HG02588 (cell line): ENCODE measurements at regions not wholly inside any gene's neighbourhood (a gene's known extent, or its start where the extent isn't known, plus 50 kb on each side); places are given as distances from the start of the nearest gene placed in this dataset.
"Not testable (repeated sequence)": the region's sequence is repeated elsewhere in the genome, so short reads cannot be mapped to it uniquely, and the experiment has no call there.

ENCODE experiments used
- ATAC-seq: cut with Tn5 transposase; IDR thresholded peaks from one replicate; pipeline ENCODE4 v1.9.1; 2021; ENCODE audit warnings: mild to moderate bottlenecking, moderate library complexity; ENCODE audit not compliant: unreplicated experiment

DNA sequence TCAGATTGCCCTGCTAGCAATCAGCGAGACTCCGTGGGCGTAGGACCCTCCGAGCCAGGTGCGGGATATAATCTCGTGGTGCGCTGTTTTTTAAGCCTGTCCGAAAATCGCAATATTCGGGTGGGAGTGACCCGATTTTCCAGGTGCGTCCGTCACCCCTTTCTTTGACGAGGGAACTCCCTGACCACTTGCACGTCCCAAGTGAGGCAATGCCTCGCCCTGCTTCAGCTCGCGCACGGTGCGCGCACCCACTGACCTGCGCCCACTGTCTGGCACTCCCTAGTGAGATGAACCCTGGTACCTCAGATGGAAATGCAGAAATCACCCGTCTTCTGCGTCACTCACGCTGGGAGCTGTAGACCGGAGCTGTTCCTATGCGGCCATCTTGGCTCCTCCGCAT lies 971.0 kb downstream of the NXPH1 start:
- ATAC-seq = not testable (repeated sequence)

DNA sequence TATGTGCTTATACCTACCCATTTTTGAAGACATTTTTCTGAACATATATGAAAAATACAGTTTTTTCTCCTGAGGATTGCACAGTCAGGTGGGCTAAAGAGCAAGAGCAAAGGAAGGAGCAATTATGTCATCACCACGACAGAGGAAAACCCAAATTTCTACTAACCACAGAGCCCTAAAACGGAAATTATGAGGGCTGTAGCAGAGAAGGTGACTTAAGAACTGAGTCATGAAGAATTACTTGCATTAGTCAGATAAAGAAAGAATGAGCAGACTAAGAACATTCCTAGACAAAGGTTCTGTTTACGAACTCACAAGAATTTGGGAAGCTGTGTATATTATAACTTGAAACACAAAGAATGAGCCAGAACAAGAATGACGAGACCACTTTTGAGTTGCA lies 974.4 kb downstream of the NXPH1 start:
- ATAC-seq = no peak

DNA sequence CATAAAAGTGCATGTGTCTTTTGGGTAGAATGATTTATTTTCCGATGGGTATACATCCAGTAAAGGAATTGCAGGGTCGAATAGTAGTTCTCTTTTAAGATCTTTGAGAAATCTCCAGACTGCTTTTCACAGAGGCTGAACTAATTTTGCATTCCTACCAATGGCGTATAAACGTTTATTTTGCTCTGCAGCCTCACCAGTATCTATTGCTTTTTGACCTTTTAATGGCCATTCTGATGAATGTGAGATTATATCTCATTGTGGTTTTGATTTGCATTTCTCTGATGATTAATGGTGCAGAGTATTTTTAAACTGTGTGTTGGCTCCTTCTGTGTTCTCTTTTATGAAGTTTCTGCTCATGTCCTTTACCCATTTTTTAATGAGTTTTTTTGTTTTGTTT lies 1020.1 kb downstream of the NXPH1 start:
- no peak for ATAC-seq

DNA sequence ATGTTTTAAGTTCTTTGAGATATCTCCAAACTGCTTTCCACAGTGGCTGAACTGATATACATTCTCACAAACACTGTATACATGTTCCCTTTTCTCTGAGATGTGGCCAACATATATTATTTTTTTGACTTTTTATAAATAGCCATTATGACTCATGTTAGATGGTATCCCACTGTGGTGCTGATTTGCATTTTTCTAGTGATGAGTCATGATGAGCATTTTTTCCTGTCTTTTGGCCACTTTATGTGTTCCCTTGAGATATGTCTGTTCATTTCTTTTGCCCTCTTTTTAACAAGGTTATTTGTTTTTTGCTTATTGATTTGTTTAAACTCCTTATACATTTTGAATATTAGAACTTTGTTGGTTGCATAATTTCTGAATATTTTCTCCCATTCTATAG lies 1055.1 kb downstream of the NXPH1 start:
- ATAC-seq = no peak

DNA sequence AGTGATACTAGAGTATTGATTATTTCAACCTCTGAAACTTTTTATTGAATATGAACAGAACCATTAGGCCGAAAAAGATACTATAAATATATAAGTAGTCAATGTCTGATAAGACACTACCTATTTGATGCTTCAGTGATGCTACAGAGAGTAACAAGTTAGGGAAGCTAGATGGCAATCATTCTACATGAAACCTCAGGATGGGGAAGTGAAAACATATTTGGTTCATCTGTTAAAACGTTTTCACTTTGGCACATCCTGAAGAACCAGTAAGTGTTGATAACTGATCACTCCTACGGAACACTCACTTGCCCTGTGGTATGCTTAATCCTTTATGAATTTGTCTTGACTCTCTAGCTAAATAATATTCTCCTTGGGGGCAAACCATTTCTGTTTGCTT lies 1064.9 kb downstream of the NXPH1 start:
- no peak for ATAC-seq

DNA sequence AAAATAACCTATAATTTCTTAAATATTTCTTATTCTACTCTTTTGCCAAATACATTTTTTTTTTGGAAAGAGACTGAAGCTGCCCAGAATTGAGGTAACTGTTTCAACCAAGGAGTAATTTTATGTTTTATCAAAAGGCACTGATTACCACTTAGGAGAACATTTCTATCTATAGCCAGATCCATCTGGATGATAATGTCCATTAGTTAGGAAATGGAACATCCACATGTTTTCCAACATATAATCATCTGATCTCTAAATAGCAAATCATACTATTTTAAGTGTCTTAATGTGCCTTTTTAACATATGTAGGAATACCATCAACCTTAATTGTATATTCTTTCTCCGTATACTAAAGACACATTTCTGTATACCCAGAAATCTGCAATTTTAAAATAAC lies 1068.9 kb downstream of the NXPH1 start:
- no peak for ATAC-seq

DNA sequence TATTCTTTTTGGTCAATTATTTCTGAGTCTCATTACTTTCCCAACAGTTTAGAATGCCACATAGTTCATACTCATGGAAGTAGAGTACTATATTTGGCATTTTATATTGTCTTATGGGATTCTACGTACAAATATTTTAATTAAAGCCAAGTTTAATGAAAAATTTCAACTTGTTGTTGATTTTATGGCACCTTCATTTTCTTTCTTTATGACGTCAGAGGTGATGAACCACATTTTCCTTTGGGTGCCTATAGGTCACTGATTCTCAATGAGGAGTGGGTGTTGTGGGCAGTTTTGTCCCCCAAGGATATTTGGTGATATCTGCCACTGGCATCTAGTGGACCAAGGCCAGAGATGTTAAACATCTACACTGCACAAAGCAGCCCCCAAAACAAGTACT lies 1071.3 kb downstream of the NXPH1 start:
- no peak for ATAC-seq

DNA sequence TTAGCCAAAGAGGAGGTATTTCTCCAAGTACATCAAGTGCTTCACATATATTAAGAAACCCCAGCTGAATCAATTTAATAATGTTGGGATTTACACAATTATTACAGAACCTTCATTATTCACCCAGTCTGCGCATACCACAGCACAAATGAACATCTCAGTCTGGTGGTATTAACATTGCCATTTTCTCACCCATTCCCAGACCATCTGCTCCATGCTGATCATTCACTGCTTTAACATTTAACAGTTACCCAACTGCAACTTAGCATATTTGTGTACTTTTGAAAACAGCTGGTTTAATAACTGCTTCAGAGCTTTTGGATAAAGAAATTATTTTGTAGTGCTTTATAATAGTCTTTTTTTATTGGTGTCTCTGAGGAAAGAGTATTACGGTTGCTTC lies 1072.1 kb downstream of the NXPH1 start:
- no peak for ATAC-seq

DNA sequence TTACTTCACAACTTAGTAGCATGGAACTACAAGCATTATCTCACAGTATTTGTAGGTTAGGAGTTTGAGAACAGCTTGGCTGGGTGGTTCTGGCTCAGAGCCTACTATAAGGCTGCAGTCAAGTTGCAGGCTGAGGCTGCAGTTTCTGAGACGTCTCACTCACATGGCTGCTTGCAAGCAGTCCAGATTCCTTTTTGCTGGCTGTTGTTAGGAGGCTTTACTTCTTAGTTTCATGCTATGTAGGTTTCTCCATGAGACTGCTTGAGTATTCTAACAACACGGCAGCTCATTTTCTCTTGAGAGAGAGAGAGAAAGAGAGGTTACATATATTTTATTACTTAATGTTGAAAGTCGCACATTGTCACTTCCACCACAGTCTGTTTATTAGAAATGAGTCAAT lies 1073.9 kb downstream of the NXPH1 start:
- ATAC-seq = no peak

DNA sequence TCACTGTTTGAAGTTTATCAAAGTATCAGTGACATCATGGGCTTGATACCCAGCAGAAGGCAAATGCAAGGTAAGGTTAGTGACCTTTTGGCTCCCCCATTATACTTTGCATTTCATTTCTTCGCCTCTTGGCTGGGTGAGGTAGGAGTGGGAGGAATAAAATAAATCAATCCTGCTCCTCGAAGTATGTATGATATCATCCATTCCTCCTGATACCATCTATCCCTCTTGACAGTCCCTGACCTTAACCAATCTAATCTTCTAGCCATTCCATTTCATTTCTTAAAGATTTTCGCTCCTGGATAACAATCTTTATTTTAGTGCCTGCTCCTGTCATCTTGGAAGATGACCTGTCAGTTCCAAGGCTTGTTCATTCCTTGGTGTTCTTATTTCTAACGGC lies 1083.3 kb downstream of the NXPH1 start:
- ATAC-seq = no peak

DNA sequence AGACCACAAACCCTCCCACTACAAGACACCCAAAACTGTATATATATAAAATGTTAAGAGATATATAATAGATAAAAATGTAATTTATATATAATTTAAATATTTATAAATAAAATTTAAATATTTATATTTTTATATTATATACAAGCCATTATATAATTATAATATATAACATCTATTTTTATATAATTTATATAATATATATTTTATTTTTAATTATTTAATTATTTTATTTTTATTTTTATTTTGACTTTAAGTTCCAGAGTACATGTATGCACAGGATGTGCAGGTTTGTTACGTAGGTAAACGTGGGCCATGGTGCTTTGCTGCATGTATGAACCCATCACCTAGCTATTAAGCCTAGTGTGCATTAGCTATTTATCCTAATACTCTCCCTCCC lies 1090.2 kb downstream of the NXPH1 start:
- ATAC-seq = no peak

DNA sequence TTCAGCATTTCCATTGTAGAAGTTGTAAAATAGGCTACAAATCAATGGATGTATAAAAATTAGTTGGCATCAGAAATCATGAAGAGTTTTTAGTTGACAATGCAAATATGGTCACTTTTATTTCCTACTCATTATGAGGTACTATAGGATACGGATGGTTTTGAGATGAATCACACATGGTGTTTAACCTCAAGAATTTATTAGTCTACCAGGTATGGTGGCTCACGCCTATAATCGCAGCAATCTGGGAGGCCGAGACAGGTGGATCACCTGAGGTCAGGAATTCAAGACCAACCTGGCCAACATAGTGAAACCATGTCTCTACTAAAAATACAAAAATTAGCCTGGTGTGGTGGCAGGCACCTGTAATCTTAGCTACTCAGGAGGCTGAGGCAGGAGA lies 1119.0 kb downstream of the NXPH1 start:
- not testable (repeated sequence) for ATAC-seq

DNA sequence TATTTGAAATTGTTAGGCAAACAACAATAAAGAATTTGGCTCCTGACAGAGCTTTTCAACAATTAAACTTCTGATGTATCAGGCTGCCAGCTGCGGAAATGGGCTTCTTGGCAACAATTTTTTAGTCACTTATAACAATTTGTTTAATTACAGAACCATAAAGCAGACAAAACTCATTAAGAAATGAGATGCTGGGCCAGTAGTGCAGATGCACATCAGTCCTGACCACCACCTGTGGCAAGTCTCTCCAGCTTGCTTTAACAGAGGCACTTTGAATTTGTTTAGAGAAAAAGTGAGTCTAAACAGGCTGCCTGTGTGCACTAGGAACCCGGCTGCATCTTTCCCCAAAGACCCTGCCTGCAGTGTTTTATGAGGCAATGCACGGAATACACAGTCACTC lies 1124.4 kb downstream of the NXPH1 start:
- no peak for ATAC-seq

DNA sequence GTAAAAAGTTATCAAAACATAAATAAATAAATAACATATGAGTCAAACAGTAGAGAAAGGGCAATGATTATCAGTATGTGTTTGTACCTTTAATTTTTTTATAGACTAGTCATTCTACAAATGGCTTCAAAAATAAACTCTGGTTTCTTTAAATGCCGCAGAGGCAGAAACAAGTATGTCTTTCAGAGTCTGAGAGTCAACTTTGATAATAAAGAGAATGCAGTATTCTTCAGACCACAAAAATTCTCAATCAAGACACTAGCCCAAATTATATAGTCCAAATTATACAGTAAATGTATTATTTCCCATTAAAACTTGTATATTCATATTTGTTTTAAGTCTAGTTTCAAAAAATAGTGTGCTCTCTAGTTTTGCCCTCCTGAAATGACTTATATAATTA lies 1142.3 kb downstream of the NXPH1 start:
- ATAC-seq = no peak

DNA sequence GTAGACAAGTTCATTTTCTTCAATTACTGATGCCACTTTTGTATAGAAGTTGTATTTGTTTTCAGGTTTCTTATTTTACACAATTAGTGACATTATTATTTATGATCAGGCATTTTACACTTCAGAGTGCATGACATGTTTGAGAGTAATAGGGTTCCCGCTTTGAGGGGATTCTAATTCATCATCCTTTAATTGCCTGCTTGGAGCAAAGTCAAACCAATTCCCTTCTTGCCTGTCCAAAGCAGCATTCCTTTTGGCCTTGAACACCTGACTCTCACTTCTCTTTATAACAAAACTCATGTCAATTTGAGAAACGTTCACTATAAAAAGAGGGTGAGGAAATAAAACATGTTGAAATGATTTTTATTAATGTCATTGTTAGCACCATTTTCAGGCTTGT lies 1149.4 kb downstream of the NXPH1 start:
- no peak for ATAC-seq

DNA sequence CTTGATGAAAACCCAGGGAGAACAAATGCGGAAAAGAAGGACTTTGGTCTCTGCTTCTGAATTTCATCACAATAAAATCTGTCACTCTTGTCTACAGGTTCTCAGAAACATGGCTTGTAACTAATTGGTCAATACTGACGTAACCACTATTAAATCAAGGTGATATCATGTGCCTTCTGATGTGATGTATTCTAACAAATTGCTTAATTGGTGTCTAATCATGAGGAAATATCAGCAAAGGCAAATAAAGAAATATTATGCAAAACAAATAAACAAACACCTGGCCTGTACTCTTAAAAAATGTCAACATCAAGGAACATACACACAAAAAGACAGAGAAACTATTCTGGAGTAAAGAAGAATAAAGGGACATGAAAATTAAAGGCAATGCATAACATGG lies 1165.0 kb downstream of the NXPH1 start:
- no peak for ATAC-seq

DNA sequence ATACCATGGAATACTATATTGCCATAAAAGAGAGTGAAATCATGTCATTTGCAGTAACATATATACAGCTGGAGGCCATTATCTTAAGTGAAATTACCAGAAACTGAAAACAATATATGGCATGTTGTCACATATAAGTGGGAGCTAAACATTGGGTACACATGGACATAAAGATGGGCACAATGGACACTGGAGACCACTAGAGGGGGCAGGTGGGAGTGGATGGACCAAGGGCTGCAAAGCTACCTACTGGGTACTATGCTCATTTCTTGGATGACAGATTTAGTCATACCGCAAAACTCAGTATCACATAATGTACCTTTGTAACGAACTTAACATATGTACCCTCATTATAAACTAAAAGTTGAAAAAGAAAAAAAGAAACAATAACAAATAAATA lies 1167.6 kb downstream of the NXPH1 start:
- ATAC-seq = no peak

DNA sequence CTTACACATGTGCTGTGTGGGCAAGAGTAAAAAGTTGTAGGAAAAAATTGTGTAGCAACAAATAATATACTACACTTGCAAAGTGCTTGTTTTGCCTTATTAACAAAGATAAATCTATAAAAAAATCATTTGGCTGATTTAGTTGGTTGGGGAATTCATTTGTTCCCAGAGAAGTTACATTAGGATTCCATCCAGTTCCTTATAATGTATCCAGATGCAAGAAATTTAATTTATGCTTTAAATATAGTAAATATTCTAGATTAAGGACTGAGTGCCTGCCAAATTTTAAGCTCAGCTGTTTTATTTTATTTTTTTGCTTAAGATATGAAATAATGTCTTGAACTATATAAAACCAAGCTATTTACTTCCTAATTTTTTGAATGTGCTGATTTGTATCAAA lies 1169.9 kb downstream of the NXPH1 start:
- no peak for ATAC-seq

DNA sequence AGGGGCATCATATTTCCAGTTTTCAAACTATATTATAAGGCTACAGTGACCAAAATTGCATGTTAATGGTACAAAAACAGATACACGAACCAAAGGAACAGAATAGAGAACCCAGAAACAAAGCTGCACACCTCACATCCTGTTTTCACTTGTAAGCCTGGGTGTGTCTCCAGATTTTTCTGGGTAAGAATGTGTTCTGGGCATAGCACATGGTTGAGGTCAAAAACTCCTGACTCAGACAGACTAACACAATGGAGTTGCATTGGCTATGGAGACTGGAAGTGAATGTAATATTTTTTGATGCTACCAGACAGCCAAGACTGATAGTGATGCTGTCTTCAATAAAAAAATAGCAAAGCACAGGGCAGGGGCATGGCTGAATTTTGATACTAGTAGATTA lies 1175.2 kb downstream of the NXPH1 start:
- no peak for ATAC-seq

DNA sequence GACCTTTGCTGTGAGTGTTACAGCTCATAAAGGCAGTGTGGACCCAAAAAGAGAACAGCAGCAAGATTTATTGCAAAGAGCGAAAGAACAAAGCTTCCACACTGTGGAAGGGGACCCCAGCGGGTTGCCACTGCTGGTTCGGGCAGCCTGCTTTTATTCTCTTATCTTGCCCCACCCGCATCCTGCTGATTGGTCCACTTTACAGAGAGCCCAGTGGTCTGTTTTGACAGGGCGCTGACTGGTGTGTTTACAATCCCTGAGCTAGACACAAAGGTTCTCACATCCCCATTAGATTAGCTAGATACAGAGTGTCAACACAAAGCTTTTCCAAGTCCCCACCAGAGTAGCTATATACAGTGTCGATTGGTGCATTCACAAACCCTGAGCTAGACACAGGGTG lies 1187.5 kb downstream of the NXPH1 start:
- ATAC-seq = not testable (repeated sequence)

DNA sequence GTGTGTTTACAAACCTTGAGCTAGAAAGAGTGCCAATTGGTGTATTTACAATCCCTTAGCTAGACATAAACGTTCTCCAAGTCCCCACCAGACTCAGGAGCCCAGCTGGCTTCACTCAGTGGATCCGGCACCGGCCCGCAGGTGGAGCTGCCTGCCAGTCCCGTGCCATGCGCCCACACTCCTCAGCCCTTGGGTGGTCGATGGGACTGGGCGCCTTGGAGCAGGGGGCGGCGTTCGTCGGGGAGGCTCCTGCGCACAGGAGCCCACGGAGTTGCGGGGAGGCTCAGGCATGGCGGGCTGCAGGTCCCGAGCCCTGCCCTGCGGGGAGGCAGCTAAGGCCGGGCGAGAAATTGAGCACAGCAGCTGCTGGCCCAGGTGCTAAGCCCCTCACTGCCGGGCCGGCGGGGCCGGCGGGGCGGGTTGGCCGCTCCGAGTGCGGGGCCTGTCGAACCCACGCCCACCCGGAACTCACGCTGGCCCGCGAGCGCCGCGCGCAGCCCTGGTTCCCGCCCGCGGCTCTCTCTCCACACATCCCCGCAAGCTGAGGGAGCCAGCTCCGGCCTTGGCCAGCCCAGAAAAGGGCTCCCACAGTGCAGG lies 1188.0 kb downstream of the NXPH1 start:
- not testable (repeated sequence) for ATAC-seq

DNA sequence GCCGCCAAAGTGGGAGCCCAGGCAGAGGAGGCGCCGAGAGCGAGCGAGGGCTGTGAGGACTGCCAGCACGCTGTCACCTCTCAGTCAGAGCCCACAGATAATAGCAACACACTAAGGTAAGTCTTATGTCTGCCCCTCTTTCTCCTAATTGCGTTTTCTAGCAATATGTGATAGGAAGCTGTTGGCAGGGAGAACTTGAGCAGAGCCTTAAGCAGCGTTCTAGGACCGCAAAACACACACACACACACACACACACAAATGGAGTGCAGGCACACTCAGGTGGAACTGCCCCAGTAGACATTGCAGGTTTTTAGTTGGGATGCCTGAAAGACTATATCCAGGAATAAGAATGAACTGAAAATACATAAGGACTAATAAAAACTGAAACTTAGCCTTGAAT lies 1188.5 kb downstream of the NXPH1 start:
- ATAC-seq = no peak

DNA sequence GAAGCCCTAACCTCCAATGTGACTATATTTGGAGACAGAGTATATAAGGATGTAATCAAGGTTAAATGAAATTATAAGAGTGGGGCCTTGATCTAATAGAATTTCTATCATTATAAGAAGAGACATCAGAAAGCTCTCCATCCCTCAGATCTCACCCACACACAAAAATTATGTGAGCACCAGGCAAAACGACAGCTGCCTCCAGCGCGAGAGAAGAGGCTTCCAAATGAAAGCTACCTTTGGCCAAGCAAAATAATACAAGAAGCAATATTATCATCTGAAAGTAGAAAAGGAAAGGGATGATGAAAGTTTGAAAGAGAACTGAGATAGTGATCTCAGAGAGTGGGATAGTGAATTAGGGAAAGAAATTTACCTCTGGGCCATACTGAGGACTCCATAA lies 1192.5 kb downstream of the NXPH1 start:
- no peak for ATAC-seq

DNA sequence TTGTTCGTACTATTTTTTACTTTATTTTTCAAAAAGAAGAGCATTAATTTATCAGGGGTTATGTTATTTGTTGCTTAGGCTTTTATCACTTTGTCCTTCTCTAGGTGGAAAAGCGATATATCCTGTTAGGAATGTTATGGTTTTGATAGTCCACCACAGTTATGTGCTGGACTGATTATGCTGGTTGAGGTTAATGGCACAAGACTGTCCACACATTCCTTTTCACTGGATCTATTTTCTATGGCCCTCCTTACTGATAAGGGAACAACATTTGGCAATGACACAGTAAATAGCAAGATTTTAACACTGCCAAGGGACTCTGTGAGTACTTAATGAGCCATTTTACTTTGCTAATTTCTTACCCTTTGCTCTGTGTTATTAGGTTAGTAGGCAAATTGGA lies 1212.3 kb downstream of the NXPH1 start:
- ATAC-seq = no peak
